CD14-positive monocyte (primary cell): ENCODE measurements at regions not wholly inside any gene's neighbourhood (a gene's known extent, or its start where the extent isn't known, plus 50 kb on each side); places are given as distances from the start of the nearest gene placed in this dataset.

Source experiments
- DNase-seq, 3 donors: peaks; one replicate each; pipeline ENCODE4 v3.0.0-alpha.2; 2011 to 2022
- H2AFZ ChIP-seq: 2 replicates; pipeline ENCODE4 v1.6.0; 2012; ENCODE audit warnings: mild to moderate bottlenecking, low read depth, low read length, inconsistent platforms; ENCODE audit not compliant: insufficient read depth, poor library complexity, severe bottlenecking
- H3K27ac ChIP-seq, 2 donors: 1 replicate in 1 of 2; 2 replicates in 1 of 2; pipeline ENCODE4 v1.5.1; 2012 to 2013; ENCODE audit warnings: low read length in 2 of 2, control low read depth in 1 of 2, inconsistent platforms in 1 of 2, low read depth in 1 of 2, mild to moderate bottlenecking in 1 of 2
- H3K27me3 ChIP-seq, 2 donors: one replicate each; pipeline versions ENCODE4 v1.6.0 to v1.6.1; 2011 to 2013; ENCODE audit warnings: low read length in 2 of 2; ENCODE audit not compliant: control insufficient read depth in 2 of 2, insufficient read depth in 2 of 2
- H3K36me3 ChIP-seq, 2 donors: replicated peaks in 1 of 2; 1 replicate in 1 of 2; 2 replicates in 1 of 2; pipeline versions ENCODE4 v1.5.1 to v1.6.1; 2012 to 2013; ENCODE audit warnings: low read length in 2 of 2, control low read depth in 1 of 2, inconsistent platforms in 1 of 2, mild to moderate bottlenecking in 1 of 2; ENCODE audit not compliant: insufficient read depth in 2 of 2, control insufficient read depth in 1 of 2
- H3K4me1 ChIP-seq, 2 donors: 1 replicate in 1 of 2; 2 replicates in 1 of 2; pipeline versions ENCODE4 v1.5.1 to v1.6.1; 2012 to 2013; ENCODE audit warnings: low read length in 2 of 2, control low read depth in 1 of 2, inconsistent platforms in 1 of 2, mild to moderate bottlenecking in 1 of 2, moderate library complexity in 1 of 2; ENCODE audit not compliant: insufficient read depth in 2 of 2, control insufficient read depth in 1 of 2
- H3K4me2 ChIP-seq: replicated peaks from 2 replicates; pipeline ENCODE3; 2012; ENCODE audit warnings: low read length, moderate library complexity, mild to moderate bottlenecking; ENCODE audit not compliant: poor library complexity, severe bottlenecking; ENCODE audit errors: extremely low read depth
- H3K4me3 ChIP-seq, 3 experiments: fragments of 200-600 bp in 1 of 3; sonication (generic) in 1 of 3; replicated peaks in 1 of 3; 1 replicate in 2 of 3; 2 replicates in 1 of 3; pipeline ENCODE4 v1.5.1; 2011 to 2013; ENCODE audit warnings: low read length in 3 of 3, mild to moderate bottlenecking in 3 of 3, control low read depth in 2 of 3, low read depth in 2 of 3, inconsistent platforms in 1 of 3, moderate library complexity in 1 of 3
- H3K79me2 ChIP-seq: 2 replicates; pipeline ENCODE4 v1.6.0; 2012; ENCODE audit warnings: mild to moderate bottlenecking, control low read depth, inconsistent platforms, low read length, moderate library complexity; ENCODE audit not compliant: insufficient read depth
- H3K9ac ChIP-seq: 2 replicates; pipeline ENCODE4 v1.6.0; 2017; ENCODE audit warnings: low read length, mild to moderate bottlenecking; ENCODE audit not compliant: insufficient read depth, poor library complexity, severe bottlenecking
- H3K9me3 ChIP-seq, 2 donors: replicated peaks in 1 of 2; 1 replicate in 1 of 2; 2 replicates in 1 of 2; pipeline versions ENCODE4 v1.5.1 to v1.6.1; 2012 to 2013; ENCODE audit warnings: low read length in 2 of 2, control low read depth in 1 of 2; ENCODE audit not compliant: control insufficient read depth in 1 of 2, insufficient read depth in 1 of 2
- H4K20me1 ChIP-seq: 2 replicates; pipeline ENCODE4 v1.6.0; 2012; ENCODE audit warnings: mild to moderate bottlenecking, low read length, control low read depth, moderate library complexity; ENCODE audit not compliant: insufficient read depth
- H3K27ac Mint-ChIP-seq, 7 donors: one replicate each; pipeline ENCODE4 v1.8.0; 2020; ENCODE audit warnings: mild to moderate bottlenecking in 7 of 7, mixed read lengths in 7 of 7, moderate library complexity in 6 of 7, inconsistent platforms in 2 of 7
- H3K27me3 Mint-ChIP-seq, 3 donors: one replicate each; pipeline ENCODE4 v1.8.0; 2021 to 2022; ENCODE audit warnings: low read depth in 3 of 3, mild to moderate bottlenecking in 3 of 3, mixed read lengths in 3 of 3, moderate library complexity in 3 of 3, inconsistent platforms in 1 of 3
- H3K36me3 Mint-ChIP-seq, 2 donors: one replicate each; pipeline ENCODE4 v1.8.0; 2020; ENCODE audit warnings: mixed read lengths in 2 of 2, inconsistent platforms in 1 of 2, mild to moderate bottlenecking in 1 of 2
- H3K4me1 Mint-ChIP-seq: one replicate; pipeline ENCODE4 v1.8.0; 2020; ENCODE audit warnings: mild to moderate bottlenecking, mixed read lengths
- H3K4me3 Mint-ChIP-seq, 2 donors: one replicate each; pipeline ENCODE4 v1.8.0; 2020; ENCODE audit warnings: mild to moderate bottlenecking in 2 of 2, mixed read lengths in 2 of 2, moderate library complexity in 1 of 2
- H3K9me3 Mint-ChIP-seq, 7 donors: one replicate each; pipeline ENCODE4 v1.8.0; 2020 to 2022; ENCODE audit warnings: mixed read lengths in 7 of 7, mild to moderate bottlenecking in 6 of 7, moderate library complexity in 6 of 7, inconsistent platforms in 2 of 7
- WGBS: methylation state at CpG from one replicate; pipeline ENCODE4 v1.1.5; 2013; ENCODE audit warnings: missing lambda C conversion rate; ENCODE audit not compliant: insufficient coverage; 5-methylcytosine and 5-hydroxymethylcytosine counted together
- intact Hi-C, 2 donors: fragments of 100-400 bp; cut with micrococcal nuclease; formaldehyde crosslinking; loops; one replicate each; pipeline versions ENCODE4 v1.15.0 to v1.15.1; 2023
- TF ChIP-seq, protein P1 (sequence below): fragments of 200-600 bp; IDR thresholded peaks from one replicate; pipeline ENCODE4 v1.8.0; 2022; ENCODE audit warnings: antibody characterized with exemption, mild to moderate bottlenecking

DNA sequence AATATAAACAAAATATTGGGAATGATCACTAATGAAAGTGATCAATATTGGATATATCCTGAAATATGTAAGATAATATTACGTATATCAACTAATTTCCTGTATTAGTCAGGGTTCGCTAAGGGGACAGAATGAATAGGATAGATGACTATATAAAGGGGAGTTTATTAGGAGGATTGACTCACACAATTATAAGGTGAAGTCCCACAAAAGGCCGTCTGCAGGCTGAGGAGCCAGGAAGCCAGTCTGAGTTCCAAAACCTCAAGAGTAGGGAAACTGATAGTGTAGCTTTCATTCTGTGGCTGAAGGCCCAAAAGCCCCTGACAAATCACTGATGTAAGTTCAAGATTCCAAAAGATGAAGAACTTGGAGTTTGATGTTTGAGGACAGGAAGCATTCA is 561.1 kb downstream of the PRDM9 start:
- no peak overlapping the region for H3K9ac ChIP-seq
- 87% methylated on average over 1 of the region's 3 CpGs for WGBS
- no peak overlapping the region for H3K27ac Mint-ChIP-seq

DNA sequence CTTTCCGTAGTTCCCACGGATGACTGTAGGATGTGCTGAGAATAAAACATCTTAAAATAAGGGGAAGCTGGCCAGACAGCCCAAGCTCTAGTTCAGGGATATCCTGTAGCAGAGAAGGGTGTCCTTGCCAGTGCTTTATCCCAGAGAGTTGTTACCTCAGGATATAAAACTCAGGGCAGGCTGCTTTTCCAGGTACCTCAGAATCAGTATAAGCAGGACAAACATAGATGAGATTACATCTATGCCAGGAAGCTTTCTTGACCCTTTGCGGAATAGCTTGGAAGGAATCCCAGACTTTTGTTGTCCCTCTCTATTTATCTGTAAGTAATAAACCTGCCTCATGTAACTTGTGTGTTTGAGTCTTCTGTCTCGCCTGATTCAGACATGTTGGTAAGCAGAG is 565.7 kb downstream of the PRDM9 start:
- WGBS = no CpG with 5 or more reads among the region's 4 CpGs
- Mint-ChIP-seq H3K4me1 (no peaks in the 10 kb centered on the region), H3K27me3 (no peaks in the 10 kb centered on the region), H3K9me3 (peaks cover 0 to 15% (median 2%) of the 10 kb centered on the region in 7 donors), H3K36me3 (no peaks in the 10 kb centered on the region), H3K4me3 (no peak overlapping the region), H3K27ac (no peak overlapping the region)
- H3K36me3 ChIP-seq = no peaks in the 10 kb centered on the region
- no peak overlapping the region for H3K4me2 ChIP-seq
- intact Hi-C loops = no loop called here
- peaks cover 0 to 8% of the 10 kb centered on the region in 2 donors for H3K9me3 ChIP-seq
- no peak overlapping the region for H3K4me3 ChIP-seq
- no peaks in the 10 kb centered on the region for H3K4me1 ChIP-seq
- H3K9ac ChIP-seq = no peak overlapping the region
- no peak overlapping the region for H3K27ac ChIP-seq
- H3K27me3 ChIP-seq = no peaks in the 10 kb centered on the region
- TF ChIP-seq, protein P1, sequence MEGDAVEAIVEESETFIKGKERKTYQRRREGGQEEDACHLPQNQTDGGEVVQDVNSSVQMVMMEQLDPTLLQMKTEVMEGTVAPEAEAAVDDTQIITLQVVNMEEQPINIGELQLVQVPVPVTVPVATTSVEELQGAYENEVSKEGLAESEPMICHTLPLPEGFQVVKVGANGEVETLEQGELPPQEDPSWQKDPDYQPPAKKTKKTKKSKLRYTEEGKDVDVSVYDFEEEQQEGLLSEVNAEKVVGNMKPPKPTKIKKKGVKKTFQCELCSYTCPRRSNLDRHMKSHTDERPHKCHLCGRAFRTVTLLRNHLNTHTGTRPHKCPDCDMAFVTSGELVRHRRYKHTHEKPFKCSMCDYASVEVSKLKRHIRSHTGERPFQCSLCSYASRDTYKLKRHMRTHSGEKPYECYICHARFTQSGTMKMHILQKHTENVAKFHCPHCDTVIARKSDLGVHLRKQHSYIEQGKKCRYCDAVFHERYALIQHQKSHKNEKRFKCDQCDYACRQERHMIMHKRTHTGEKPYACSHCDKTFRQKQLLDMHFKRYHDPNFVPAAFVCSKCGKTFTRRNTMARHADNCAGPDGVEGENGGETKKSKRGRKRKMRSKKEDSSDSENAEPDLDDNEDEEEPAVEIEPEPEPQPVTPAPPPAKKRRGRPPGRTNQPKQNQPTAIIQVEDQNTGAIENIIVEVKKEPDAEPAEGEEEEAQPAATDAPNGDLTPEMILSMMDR = no peak
- H3K79me2 ChIP-seq = no peaks in the 10 kb centered on the region
- no peak for DNase-seq
- H2AFZ ChIP-seq = no peak overlapping the region
- H4K20me1 ChIP-seq = no peaks in the 10 kb centered on the region

More for the DNA sequence above, 561.1 kb downstream of the PRDM9 start:
- no peak for DNase-seq
- H3K36me3 ChIP-seq = no peaks in the 10 kb centered on the region
- intact Hi-C loops = no loop called here
- H3K4me2 ChIP-seq = no peak overlapping the region
- no peaks in the 10 kb centered on the region for H3K27me3 ChIP-seq
- peaks cover 0 to 8% of the 10 kb centered on the region in 2 donors for H3K9me3 ChIP-seq
- no peaks in the 10 kb centered on the region for H3K4me1 ChIP-seq
- no peak overlapping the region for H3K27ac ChIP-seq
- Mint-ChIP-seq H3K4me1 (no peaks in the 10 kb centered on the region), H3K9me3 (peaks cover 0 to 15% (median 2%) of the 10 kb centered on the region in 7 donors), H3K4me3 (no peak overlapping the region), H3K36me3 (no peaks in the 10 kb centered on the region), H3K27me3 (no peaks in the 10 kb centered on the region)
- no peaks in the 10 kb centered on the region for H4K20me1 ChIP-seq
- no peaks in the 10 kb centered on the region for H3K79me2 ChIP-seq
- TF ChIP-seq, protein P1 = no peak
- no peak overlapping the region for H3K4me3 ChIP-seq
- no peak overlapping the region for H2AFZ ChIP-seq
